ENCODE measurements at regions not wholly inside any gene's neighbourhood (a gene's known extent, or its start where the extent isn't known, plus 50 kb on each side); places are given as distances from the start of the nearest gene placed in this dataset.

DNA sequence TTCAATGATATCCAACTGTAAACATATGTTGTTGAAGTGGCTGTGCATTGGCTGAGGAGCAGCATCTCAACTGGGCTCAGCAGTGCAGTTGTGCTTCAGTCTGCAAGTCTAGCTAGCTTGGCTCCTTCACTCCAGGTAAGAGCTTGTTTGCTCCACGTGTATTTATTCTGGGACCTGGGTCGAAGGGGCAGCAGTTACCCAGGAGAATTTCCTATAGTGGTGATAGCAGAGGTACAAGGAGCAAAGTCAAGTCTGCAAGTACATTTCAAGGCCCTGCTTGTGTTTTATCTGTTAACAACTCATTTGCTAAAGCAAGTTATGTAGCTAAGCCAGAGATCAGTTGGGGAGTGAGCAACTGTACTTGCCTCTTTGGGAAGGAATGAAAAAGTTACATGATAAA lies 286.2 kb upstream of the UMPS start:
- DNase-seq (ENCODE audit: low read depth) = no peak

DNA sequence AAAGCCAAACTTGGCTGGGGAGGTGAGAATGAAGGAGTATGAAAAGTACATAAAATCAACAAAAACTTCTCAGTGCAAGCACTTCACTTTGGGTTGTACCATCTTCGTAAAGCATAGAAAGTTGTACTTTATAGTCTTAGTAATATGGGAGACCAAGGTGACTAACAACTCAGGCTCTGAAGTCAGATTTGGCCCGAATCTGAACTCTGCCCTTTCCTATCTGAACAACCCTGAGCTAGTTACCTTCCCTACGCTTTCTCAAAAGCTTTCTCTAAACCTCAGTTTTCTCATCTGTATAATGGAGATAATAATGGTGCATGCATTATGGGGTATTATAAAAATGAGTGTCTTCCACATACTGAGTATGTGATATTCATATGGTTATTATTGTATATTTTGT lies 285.4 kb upstream of the UMPS start:
- DNase-seq (ENCODE audit: low read depth) = no peak

DNA sequence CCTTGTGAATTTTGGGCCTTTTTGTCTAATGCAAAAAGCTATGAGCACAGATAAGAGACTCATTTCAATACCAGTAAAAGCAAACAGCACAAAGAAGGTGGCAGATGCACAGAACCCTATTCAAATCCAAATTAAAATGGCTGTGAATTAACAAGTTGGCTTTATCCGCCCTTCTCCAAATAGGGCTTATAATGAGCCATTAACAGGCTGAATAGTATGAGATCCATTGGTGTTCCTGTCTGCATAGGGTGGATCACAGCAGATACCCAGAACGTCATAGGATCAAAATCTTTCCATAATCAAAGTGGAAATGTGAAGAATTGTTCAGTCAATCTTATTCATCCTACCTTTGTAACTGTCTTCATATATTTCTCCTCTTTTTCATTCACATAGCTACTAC lies 282.4 kb upstream of the UMPS start:
- no peak for DNase-seq (ENCODE audit: low read depth)

DNA sequence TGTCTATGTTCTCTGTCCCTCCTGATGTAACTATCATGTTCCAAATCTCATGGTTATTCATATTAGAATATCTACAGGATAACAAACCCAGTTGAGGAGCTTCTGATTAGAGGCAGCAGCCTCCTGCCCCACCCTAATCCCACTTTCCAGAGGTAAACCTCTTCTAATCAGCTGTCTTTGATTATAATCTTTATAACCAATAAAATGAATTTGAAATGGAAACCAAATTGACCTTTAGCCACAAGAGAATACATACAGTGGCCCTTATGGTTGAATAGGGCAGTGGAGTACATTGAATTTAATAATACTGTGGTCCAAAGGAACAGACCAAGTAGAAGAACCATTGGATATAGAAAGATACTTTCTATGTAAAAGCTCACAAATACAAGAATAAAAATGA lies 281.3 kb upstream of the UMPS start:
- no peak for DNase-seq (ENCODE audit: low read depth)

DNA sequence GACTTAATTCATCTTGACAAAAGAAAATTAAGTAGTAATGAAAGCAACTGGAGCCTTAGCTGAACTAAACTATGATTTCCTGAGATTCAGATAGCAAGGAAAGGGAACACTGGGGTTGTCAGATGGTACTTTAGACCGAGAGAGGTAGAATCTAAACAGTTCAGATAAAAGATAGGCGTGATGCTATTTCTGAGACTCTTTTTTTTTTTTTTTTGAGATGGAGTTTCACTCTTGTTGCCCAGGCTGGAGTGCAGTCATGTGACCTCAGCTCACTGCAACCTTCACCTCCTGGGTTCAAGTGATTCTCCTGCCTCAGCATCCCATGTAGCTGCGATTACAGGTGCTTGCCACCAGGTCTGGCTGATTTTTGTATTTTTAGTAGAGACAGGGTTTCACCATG lies 279.9 kb upstream of the UMPS start:
- DNase-seq (ENCODE audit: low read depth) = no peak

DNA sequence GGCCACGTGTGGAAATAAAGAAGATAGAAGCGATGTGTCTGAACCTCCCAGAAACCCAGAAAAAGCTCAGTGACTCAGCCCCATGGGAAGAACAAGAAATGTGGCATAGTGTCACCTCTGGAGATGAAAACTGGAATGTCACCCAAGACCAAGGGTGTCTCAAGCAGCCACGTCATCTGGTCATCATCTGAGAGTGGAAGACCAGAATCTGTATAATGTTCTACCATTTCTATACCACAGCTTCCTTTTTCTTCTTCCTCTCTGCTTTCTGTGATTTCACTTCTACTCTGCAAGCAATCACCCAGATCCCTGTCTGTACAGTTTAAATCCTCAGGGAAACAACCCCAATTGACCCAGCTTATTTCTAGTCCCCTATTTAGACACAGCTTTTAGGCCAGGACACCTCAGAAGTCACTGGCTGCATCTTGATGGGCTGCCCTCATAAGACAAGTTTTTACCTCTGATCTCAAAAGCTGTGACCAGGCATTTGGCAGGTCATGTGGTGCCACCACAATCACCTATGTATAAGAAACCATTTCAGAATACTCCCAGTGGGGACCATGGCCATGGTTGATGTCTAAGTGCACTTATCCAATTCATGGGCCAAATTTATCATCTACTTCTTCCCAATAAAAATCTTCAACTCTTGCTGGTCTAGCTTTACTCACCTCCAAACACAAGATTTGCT lies 278.5 kb upstream of the UMPS start:
- no peak for DNase-seq (ENCODE audit: low read depth)

DNA sequence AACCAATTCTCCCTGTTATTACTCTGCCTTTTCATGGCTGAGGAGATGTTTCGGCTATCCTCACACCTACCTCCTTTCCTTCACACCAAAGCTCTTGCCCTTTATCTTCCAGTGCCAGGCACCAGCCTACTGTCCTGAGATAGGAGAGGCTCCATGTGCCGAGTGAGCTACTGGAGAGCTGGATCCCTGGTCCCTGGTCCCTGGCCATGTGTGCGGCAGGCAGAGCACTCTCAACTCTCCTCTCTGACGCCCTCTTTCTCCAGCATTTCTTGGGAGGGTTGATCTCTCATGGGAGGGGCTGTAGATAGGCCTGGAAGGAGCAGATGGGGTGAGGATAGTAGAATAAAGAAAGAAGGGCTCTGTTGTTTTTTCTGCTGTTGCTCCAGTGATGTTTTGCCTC lies 277.1 kb upstream of the UMPS start:
- DNase-seq (ENCODE audit: low read depth) = no peak

DNA sequence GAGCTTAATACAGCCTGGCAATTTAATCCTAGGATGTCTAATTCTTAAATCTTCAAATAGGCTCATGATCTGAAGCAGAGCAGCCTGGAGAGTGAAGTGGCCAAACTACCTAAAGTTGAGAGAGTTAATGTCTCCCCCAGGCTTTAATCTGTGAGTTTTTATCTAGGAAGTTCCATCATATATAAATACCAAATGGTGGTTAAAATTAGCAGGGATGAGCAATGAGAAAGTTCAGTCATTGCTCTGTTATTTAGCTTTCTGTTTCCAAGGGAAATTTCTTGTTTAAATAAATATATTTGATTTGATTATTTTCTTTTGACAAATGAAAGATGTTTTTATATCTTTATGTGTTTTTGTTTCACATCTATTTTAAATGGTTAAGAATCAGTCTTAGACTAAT lies 274.4 kb upstream of the UMPS start:
- no peak for DNase-seq (ENCODE audit: low read depth)

DNA sequence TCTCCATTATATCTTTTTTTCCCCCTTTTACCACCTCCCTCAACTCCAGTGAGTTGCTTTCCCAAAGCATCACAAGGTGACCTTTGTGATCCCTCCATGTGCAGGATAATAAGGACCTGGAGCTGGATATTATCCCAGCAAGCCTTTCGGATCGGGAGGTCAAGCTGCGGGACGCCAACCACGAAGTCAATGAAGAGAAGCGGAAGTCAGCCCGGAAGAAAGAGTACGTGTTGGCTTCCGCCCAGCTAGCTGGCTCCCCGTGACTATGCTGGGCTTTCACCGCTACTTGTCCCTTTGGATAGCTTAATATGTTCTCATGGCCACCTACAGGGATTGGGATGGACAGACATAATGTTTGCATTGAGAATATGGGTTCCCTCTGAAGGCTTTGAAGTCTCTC lies 273.7 kb upstream of the UMPS start:
- DNase-seq (ENCODE audit: low read depth) = no peak

DNA sequence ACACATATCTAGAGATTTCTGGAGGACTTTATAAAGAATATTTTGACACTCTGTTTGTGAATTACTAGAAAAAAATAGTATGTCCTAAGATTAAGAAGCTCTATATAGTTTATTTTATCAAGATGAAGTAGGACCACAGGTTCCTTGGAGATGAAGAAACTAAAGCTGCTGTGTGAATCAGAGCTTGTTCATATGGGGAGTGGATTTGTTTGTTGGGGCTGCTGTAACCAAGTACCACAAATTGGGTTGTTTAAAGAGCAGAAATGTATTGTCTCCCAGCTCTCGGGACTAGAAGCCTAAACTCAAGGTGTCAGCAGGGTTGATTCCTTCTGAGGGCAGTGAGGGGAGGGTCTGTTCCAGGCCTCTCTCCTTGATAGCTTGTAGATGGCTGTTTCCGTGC lies 270.6 kb upstream of the UMPS start:
- DNase-seq (ENCODE audit: low read depth) = no peak

DNA sequence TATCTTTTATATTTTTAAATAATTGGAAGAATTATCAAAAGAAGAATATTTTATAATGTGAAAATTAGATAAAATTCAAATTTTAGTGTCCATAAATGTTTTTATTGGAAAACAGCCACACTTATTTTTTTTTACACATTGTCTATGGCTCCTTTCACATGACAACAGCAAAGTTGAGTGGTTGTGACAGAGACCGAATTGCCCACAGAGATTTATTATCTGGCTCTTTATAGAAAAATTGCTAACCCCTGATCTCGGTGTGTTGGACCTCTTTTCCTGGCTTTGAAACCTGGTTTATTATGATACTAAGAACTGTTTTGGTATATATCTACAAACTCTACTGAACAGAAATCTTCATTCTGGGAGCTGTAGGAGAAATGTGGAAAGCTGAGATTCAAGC lies 269.1 kb upstream of the UMPS start:
- no peak for DNase-seq (ENCODE audit: low read depth)

DNA sequence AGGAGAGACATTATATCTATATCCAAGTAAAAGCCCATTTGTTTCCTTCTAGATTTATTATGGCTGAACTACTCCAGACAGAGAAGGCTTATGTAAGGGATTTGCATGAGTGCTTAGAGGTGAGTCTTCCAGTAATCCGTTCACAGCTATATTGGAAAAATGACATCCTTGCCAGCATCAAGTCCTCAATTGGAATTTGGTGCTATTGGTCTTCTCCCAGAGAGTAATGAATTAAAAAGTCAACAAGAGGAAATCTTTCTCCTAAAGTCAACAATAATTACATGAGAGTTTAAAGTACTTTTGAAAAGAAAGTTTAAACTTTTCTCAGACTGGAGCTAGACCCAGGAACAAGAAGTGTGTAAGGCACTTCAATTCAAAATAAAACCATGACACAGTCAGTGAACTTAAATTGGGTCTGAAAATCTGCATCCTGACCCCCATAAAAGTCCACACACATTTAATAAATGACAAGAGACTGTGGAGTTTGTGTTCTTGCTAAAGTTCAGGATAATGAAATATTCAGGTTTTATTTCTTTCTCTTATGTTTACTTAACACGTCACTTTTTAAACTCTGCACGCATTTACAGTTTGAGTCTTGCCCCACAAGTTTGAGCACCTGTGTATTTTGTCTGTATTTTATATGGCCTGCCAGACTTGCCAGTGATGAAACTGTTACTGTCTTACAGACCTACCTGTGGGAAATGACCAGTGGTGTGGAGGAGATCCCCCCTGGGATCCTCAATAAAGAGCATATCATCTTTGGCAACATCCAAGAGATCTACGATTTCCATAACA lies 268.2 kb upstream of the UMPS start:
- DNase-seq (ENCODE audit: low read depth) = no peak

DNA sequence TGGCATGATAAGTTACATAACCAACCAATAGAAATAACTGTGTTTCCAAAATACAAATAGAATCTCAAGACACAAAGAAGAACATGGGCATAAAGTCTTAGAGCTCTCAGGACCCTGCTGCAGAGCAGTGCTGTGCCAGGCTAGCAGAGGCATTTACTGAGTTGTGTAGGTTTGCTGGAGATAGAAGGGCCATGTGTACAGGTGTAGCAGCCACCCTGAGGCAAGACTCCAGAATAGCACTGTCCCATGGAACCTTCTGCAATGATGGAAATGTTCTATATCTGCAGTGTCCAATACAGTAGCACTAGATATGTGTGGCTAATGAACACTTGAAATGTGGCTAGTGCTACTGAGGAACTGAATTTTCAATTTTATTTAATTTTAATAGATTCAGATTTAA lies 267.0 kb upstream of the UMPS start:
- DNase-seq (ENCODE audit: low read depth) = no peak

DNA sequence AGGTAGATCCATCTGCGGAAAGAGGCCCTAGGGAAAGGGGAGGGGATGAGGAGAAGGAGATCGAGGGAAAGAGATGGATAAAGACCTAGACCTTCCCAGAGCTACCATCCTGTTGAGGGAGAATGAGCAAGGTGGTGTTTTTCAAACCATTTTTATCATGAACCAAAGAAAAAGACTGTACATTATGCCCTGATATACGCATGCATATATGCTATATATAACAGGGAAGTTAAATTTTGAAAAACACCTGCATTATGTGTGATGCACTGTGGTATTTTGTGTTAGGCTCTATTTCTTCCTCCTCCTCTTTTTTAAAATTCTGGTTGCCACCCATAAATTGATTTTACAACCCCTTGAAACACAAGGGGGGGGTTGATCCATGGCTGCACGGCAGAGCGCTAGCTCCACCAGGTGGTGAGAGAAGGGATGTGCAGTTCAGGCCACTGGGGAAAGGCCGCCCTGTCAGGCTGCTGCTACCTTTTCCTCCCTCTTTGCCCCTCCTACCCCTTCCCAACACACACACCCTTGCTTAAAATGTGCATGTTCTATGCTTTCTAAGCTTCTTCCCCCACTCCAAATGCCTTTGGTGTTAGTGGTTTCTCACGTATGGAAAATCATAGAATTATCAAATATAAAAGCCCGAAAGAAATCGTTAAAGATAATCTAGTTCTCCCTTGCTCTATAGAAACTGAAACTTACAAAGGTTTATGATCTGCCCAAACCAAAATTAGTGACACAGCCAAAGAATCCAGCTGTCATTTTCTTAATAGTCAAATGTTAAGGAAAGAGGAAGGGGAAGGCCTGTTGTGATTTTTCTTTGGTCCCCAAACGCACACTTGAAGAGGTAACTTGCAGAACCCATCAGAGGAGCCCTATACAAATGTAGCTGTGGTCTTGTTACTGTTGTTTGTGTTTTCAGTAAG lies 262.0 kb upstream of the UMPS start:
- no peak for DNase-seq (ENCODE audit: low read depth)

DNA sequence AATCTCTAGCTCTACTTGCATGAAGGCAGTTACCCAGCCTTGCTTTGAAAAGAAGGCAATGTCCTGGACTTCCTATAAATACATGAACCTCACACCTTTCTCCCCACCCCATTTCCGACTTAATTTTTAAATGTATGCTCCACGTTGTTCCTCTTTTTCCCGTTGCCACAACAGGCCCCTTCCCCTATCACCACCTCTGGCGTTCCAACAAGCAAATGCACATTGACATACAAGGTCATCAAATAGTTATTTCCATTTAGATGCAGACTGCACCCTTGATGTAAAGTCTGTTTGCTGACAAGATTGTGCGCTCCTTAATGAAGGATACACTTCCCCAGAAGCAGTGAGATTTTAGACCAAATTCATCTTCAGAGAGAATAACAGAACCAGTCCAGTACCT lies 260.7 kb upstream of the UMPS start:
- DNase-seq (ENCODE audit: low read depth) = no peak

DNA sequence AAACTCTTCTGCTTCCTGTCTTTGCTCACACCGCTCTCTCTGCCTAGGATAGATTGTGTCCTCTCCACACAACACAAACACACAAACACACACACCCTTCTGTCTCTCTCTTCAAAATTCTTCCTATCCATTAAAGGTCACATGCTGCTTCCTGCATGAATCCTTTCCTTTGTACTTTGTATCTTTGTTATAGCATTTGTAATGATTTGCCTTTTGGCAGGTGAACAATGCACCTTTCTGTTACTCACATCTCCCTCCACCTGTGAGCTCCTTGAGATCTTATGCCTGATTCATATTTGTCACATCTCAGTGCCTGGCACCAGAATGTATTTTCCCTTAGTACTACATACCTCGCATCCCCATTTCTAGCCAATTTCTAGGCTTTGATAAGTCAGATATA lies 251.4 kb upstream of the UMPS start:
- DNase-seq (ENCODE audit: low read depth) = no peak

DNA sequence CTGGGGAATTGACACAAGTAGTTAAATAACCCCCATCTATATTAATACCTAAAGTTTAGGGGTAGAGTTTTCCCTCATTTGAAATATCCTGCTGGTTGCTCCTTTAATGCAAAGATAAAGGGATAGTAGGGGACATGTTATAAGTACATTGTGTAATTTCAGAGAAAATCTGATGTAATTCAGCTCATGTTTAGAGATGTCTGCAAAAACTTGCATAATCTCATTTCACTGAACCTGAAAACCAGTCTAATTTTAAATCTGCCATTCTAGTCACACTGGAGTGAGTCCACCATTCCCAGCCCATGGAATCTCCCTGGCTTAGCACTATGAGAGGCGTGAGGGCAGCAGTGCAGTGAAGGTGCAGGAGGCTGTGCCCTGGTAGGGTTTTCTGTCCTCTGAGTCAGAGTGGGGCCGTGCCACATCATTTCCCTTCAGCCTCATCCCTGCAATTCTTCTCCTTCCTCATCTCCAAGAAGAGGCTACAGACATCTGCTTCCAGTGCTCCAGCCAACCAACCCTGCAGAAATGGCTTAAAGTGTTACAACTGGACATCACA lies 246.3 kb upstream of the UMPS start:
- no peak for DNase-seq (ENCODE audit: low read depth)

DNA sequence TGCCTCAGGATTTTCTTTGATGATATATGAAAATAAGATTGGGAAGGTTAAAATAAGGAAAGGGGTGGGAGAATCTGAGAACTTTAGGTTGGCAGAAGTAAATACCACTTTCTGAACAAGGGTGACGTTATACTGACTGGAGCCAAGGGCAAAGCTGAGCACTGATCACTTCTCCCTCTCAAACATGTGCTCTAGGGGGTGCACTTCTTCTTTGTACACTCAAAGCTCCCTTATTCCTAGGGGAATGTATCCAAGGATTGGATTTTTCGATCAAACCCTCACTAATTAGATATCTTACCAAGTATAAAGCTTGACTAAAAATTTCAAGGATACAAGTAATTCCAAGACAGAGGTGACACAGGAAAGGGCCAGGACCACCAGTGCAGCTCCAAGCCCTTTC lies 243.9 kb upstream of the UMPS start:
- no peak for DNase-seq (ENCODE audit: low read depth)

DNA sequence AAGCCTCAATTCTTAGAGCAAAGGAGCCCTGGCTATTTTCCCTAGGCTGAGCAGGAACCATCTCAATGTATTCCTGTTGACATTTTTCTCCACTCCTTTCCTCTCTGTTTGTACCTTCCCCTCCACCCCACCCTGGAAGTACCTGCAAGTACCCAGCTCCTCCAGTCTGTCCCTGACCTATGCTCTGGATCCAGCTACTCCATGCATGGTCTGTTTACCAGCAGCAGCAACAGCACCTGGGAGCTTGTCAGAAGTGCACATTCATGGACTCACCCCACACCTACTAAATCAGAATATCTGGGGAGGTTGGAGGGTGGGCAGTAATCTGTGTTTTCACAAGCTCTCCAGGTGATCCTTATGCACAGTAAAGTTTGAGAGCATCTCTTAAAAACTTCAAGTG lies 240.7 kb upstream of the UMPS start:
- no peak for DNase-seq (ENCODE audit: low read depth)

DNA sequence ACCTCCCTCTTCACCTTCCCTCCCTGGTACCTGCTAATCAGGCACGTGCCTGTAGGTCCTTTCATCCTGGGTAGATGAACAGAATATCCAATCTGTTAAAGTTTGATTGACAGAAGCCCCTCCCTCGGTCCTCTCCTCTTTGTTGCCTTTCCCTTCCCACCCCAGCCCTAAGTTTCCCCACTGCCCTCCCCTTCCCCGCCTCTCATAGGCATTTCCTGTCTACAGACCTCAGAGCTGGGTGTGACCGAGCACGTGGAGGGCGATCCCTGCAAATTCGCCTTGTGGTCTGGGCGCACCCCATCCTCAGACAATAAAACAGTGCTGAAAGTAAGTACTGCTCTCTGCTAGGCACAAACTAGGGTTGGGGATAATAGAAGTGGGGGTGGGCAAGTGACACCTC lies 239.2 kb upstream of the UMPS start:
- DNase-seq (ENCODE audit: low read depth) = no peak

DNA sequence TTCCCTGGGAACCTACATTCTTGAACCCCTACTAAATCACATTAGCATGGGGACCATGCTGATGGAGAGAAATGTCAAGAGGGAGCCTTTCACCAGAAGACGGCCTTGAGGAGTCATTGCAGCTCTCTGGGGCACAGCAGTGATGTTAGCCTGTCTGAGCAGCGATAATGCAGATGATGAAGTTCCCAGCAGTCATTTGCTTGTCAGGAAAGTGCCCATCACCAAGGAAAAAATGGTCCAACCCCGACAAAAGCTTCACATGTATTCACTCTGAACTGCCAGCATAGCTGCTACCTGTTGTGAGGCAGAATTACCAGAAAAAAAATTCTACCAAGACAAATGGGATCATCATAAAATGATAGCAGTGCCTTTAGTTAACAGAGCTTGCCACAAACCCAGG lies 238.4 kb upstream of the UMPS start:
- DNase-seq (ENCODE audit: low read depth) = no peak

DNA sequence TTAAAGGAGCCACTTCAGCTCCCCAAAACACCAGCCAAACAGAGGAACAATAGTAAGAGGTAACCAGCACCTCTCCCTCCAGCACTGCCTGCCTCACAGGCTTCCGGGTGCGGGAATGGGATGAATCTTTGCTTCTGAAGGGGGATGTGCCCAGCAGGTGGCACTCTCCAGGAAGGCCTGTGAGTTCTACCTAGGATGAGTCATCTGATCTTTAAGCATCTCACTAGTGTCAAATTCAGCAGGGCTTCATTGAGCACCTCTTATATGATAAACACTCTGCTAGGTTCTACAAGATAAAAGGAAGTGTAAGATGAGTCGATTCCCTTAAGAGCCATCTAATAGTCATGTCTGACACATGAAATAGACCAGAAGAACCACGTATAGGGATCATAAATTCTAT lies 237.4 kb upstream of the UMPS start:
- DNase-seq (ENCODE audit: low read depth) = no peak

DNA sequence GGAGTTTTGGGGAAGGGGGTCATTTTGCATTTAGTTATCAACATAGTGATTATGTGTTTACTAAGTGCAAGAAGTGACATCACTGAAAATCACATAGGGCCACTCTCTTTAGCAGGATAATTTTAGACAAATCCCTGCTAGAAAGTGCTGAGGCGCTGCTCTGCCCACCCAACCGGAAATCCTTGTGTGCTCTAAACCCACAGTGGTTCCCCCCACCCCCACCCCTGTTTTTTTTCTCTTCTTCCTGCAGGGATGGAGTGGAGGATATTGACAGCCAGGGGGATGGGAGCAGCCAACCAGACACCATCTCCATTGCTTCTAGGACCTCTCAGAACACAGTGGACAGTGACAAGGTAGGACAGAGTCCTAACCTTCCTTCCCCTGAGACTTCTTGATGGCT lies 234.2 kb upstream of the UMPS start:
- DNase-seq (ENCODE audit: low read depth) = no peak
